GM19468 (cell line): ENCODE measurements at regions not wholly inside any gene's neighbourhood (a gene's known extent, or its start where the extent isn't known, plus 50 kb on each side); places are given as distances from the start of the nearest gene placed in this dataset.

ENCODE experiments used
- ATAC-seq: cut with Tn5 transposase; IDR thresholded peaks from one replicate; pipeline ENCODE4 v1.9.1; 2021; ENCODE audit warnings: mild to moderate bottlenecking, moderate library complexity, moderate number of reproducible peaks; ENCODE audit not compliant: unreplicated experiment; ENCODE audit errors: extremely low read depth

- no peak for ATAC-seq
Measured at GRCh38 chr2:126771501-126772195, 115.7 kb downstream of the GYPC start.

DNA sequence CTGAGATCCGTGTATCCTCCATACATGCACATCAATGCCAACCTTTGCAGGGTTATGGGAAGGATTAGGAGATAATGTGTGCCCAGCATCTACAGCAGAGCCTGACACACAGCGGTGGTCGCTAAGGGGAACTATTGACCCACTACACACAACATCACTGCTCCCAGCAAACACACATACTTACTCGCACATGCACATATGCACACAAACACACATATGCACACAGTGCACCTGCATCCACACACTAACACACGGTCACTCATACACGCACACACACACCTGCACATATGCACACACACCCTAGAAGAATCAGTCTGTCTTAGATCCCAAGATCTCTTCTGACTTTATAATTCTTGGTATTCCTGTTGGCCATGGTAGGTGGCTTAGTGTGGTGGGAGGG is 118.3 kb downstream of the GYPC start:
- ATAC-seq = no peak

- no peak for ATAC-seq
Measured at GRCh38 chr2:126774761-126775160, 118.8 kb downstream of the GYPC start.

- no peak for ATAC-seq
Measured at GRCh38 chr2:126775300-126775985, 119.5 kb downstream of the GYPC start.

DNA sequence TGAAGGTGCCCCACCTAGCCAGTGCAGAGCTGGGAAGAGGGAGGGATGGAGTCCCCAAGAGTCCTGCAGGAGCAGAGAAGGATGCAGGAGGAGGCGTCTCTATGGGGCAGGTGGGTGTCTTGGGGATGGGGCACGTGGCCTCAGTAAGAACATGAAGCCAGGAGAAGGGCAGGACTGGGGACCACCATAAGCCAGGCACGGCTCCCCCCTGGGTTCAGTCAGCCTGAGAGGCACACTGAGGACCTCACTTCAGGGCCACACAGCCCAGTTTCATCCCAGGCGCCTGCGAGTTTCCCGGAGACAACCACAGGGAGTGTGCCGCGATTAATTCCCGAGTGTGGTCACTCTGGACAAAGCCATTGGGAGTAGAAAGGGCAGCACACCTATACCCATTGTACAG is 120.3 kb downstream of the GYPC start:
- no peak for ATAC-seq

GRCh38 chr2:126776692-126777619 is 121.0 kb downstream of the GYPC start:
- peak; percentile 77 for ATAC-seq

GRCh38 chr2:126777620-126777978 is 121.1 kb upstream of the TEX51 start:
- ATAC-seq = no peak

DNA sequence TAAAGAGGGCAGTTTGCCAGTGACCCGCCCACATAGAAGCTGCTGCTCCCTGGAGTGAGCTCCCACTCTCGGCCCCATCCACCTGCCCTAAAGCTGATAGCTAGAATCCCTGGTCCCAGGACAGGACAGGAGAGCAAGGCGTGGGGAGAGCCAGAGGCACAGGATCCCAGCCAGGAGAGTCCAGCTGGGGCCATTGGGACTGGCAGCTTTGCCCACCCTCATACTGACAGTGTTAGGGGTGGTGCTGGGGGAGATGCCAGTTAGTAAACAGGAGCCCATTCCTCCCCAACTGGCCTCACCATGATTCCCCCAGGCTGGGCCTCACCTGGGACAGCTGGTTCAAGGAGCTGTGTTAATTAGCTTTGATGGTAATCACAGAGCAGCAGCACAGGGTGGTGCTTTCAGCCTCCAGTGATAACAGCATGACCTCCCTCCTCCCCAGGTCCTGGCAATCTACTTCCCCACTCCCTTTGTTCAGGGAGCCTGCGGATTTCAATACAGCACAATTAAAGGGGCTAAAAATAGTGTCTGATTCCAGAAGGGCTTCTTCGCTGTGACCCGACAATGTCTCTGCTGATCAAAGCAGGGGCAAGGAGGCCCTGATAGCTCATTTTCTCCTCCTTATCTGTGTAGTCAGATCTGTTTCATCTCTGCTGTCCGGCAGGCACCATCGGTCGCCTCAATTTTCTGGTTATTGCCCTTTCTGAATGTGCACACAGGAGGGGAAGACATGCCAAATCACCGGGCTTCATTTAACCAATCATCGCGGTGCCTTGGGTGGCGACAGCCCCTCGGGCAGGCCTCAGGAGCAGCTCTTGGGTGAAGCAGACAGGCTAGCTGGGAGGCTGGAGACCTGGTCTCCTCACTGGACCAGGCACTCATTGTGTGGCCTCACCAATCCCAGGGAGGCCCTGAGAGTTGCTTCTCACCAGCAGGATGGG is 119.9 kb upstream of the TEX51 start:
- ATAC-seq = no peak

GRCh38 chr2:126781206-126781605 is 117.5 kb upstream of the TEX51 start:
- ATAC-seq = no peak

DNA sequence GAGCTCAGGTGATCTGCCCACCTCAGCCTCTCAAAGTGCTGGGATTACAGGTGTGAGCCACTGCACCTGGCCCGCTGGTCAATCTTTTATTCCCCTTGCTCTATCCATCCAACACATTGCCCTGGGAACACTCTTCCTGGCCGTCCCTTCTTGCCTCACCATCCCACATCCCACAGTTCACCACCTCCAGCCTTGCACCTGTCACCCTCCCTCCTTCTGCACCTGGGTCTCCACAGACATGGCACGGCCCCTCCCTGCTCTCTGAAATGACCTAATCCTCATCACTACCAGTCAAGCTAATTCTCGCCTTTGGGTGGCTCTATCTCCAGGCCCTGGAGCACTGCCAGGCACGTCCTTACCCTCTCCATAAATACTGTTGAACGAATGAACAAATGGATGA is 116.9 kb upstream of the TEX51 start:
- ATAC-seq = no peak

- ATAC-seq = no peak
Measured at GRCh38 chr2:126782648-126783047, 116.0 kb upstream of the TEX51 start.

GRCh38 chr2:126783341-126783740 is 115.3 kb upstream of the TEX51 start:
- ATAC-seq = no peak

DNA sequence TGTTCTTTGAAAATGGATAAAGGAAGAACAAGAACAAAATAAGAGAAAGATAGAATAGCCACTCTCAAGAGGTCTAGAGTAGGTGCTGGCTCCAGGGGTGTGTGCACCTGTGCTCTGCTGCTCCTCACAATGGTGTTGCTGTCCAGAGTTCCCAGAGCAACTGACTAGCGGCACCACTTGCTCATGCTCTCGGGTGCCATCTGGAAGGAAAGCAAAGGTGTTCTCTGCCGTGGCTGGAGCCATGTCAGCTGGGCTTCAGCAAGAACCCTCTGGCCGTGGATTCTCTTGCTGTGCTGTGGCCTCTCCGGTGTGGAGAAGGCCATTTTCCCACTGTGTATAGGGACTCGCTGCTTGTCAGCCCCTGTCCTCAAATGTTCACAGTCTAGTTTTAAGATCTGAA is 114.6 kb upstream of the TEX51 start:
- no peak for ATAC-seq

DNA sequence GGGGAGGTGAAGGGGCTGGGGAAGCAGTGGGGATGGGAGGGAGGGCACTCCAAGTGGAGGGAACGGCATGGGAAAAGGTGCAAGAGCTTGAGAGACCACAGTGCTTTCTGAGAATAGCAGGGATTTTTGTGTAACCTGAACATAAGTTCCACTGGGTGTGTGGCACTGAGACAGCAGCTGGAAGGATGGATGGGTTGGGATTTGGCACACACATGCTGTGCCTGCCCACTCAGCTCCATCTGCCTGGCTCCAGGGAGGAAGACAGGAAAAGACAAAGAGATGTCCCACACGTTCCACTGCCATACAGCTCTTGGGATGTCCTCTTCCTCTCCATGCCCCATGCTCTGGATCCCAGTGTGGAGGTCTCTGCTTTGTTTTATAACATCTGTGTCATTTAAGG is 114.1 kb upstream of the TEX51 start:
- ATAC-seq = no peak

DNA sequence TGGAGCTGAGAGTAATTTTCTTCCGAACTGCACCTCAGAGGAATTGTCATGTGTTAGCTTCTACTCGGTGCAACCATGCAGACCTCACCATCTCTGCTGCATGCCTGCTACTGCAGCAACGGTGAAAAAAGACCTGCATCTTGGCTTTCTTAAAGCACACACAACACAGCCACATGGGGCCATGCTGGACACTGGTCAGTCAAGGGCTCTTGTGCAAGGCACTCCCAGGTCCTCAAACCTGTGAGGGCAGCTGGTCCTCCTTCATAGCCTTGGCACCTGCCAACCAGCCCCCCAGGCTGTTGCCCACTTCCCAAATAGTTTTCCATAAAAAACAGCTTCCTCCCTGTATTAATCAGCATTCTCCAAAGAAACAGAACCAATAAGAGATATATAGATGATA is 113.5 kb upstream of the TEX51 start:
- no peak for ATAC-seq

DNA sequence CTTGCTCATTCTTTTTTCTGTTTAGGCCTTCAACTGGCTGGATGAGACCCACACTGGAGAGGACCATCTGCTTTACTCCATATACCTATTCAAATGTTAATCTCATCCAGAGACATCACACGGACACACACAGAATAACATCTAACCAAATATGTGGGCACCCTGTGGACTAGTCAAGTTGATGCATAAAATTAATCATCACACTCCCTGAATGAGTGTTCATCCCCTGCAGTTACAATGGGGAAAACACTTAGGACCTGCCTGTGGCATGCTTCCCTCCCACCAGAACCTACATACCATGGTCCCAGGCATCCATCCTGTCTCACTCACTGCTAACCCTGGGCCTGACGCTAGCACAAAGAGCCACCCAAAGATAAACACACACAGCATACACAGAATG is 112.8 kb upstream of the TEX51 start:
- ATAC-seq = no peak

GRCh38 chr2:126786765-126787164 is 111.9 kb upstream of the TEX51 start:
- ATAC-seq = no peak

GRCh38 chr2:126787289-126787688 is 111.4 kb upstream of the TEX51 start:
- no peak for ATAC-seq

DNA sequence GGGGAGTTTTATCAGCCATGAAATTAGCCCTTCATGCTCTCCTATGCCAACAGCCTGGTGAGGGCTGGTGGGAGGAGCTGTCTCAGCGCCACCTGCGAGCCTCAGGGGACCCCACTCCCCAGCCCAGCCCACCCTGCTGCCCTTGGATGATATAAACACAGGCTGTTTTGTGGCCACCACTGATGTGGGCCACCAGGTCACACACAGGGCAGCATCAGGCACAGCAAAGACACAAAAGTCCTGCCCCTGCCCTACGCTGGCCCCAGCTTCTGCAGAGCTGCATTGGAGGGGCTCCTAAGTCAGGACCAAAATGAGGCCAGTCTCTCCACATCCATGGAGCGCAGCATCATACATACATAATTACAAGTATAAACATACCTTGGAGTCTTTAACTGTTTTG is 110.6 kb upstream of the TEX51 start:
- ATAC-seq = no peak

DNA sequence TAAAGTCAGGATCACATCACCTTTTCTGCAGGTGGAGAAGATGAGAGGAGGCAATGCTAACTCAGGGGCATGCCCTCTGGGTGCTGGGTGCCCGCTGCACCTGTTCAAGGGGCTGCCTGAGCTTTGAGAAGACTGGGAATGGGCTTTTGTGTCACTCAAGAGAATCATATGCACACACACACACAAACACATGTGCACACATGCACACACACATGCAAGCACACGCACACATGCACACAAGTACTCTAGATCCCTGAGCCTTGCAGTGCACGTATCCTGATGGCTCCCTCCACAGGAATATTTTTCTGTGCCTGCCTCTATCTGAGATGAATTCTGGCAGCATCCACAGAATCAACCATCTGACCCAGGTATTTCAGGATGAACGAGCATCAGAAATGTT is 110.0 kb upstream of the TEX51 start:
- no peak for ATAC-seq
